Right lobe of liver (tissue), 6 donors: ENCODE measurements at regions not wholly inside any gene's neighbourhood (a gene's known extent, or its start where the extent isn't known, plus 50 kb on each side); places are given as distances from the start of the nearest gene placed in this dataset.

ENCODE experiments used
- ATAC-seq, 4 donors: fragments of 200-7000 bp; cut with Tn5 transposase; one replicate each; pipeline ENCODE4 v1.9.1; 2020; ENCODE audit warnings: mild to moderate bottlenecking in 4 of 4, moderate library complexity in 4 of 4
- DNase-seq, 3 donors: peaks; one replicate each; pipeline ENCODE4 v3.0.0-alpha.2; 2020
- H3K27ac ChIP-seq, 3 donors: fragments of 200-600 bp; one replicate each; pipeline ENCODE4 v1.8.0; 2022
- H3K27me3 ChIP-seq, 2 donors: fragments of 200-600 bp; one replicate each; pipeline ENCODE4 v1.8.0; 2022
- H3K36me3 ChIP-seq, 4 donors: fragments of 200-600 bp; sonication (generic) in 1 of 4; one replicate each; pipeline versions ENCODE4 v1.5.1 to v1.8.0; 2017 to 2022; ENCODE audit warnings: control low read depth in 1 of 4
- H3K4me1 ChIP-seq, 4 donors: fragments of 200-600 bp; sonication (generic) in 1 of 4; one replicate each; pipeline versions ENCODE4 v1.5.1 to v1.8.0; 2017 to 2022; ENCODE audit warnings: control low read depth in 1 of 4
- H3K4me3 ChIP-seq, 3 donors: fragments of 200-600 bp; one replicate each; pipeline ENCODE4 v1.8.0; 2022
- H3K9me3 ChIP-seq, 4 donors: fragments of 200-600 bp; sonication (generic) in 1 of 4; one replicate each; pipeline versions ENCODE4 v1.5.1 to v1.8.0; 2017 to 2022; ENCODE audit warnings: control low read depth in 1 of 4
- POLR2A ChIP-seq: fragments of 450-650 bp; IDR thresholded peaks from one replicate; pipeline ENCODE4 v1.6.1; 2017; ENCODE audit warnings: antibody characterized with exemption, mild to moderate bottlenecking
- WGBS: methylation state at CpG from one replicate; pipeline ENCODE4 v1.1.6; 2018; ENCODE audit warnings: low coverage, low lambda C conversion rate; ENCODE audit not compliant: insufficient coverage; ENCODE audit errors: missing lambda C conversion rate; 5-methylcytosine and 5-hydroxymethylcytosine counted together
- intact Hi-C, 2 donors: fragments of 100-400 bp; cut with DNase I; formaldehyde crosslinking; loops; one replicate each; pipeline versions ENCODE4 v1.11.2 to v1.14.1; 2022
- TF ChIP-seq, protein P1 (sequence below), 4 donors: fragments of 200-600 bp in 3 of 4; fragments of 450-650 bp in 1 of 4; IDR thresholded peaks; one replicate each; pipeline versions ENCODE4 v1.5.1 to v1.8.0; 2016 to 2022; ENCODE audit warnings: antibody characterized with exemption in 4 of 4, mild to moderate bottlenecking in 2 of 4
- donor health status: DM: no; HTN: yes; CAD: no.
- donor health status: DM: no; HTN: no; CAD: no.
- donor health status: DM: no; HTN: no; CAD: no.
- donor health status: DM: no; HTN: yes; CAD: no.
- donor health status: DM: no; HTN: yes; CAD: no.

DNA sequence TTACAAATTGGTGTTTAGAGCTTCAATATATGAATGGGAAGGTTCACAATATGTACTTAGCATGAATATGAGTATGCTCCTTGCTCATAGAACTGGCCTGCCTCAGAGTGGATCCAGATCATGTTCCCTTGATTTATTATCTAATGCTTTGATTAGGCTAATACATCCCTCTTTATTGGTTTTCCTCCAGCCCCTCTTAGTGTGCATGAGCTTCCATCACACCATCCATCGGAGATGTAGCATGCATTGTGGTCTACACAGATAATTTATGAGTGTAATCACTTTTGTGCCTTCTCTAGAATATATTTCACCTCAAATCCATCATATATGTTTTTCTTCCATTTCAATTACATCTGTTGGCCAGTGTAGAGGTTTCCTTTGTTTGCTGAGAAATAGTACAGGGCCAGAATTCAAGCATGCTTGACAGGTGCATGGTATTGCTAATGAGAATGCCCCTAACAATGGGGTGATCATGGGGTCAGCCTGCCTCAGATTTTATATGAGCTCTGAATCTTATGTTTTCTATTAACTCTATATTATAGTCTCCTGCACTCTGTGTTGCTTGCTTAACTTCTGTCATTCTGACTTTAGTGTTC is 786.4 kb upstream of the ARPP21 start:
- no peaks in the 10 kb centered on the region for H3K27me3 ChIP-seq
- intact Hi-C loops: no loop called here
- 80% methylated on average over 1 of the region's 1 CpG for WGBS

DNA sequence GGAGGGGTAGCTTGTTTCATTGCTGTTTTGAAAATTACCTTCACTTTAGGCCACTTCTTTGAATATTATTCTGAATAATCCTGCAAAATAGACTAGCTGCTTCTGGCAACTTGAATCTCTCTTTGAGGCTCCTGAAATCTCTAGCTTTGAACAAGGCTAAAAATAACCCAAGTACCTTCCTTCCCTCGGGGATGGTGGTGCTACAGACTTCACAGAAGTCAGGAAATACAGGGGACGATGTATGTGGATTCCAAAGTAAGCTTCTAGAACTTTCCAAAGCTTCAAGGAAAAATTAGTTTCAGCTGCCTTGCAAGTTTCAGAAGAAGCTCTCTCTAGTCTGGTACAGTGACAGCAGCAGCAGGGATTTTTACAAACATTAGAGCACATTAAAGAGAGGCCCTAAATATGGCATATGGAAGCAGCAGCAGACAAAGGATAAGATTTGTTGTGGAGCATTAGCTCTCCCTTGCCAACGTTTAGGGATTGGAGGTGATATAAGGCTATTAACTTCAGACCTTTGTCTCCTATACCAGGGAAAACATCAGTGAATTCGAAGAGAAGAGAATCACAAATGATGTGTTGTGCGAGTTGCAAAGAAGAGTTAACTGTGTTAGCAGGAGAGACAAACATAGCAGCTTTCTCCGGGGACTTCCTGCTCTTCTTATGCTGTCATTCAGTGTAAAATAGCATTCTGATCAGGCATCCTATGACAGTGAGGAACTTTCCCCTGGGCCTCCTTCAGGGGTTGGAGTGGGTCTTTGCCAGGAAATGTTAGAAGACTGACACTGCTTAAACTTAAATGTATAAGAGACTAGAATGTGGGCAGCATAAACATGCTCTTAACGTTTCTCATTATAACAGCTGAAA is 783.0 kb upstream of the ARPP21 start:
- DNase-seq (no peak), ATAC-seq (no peak)
- intact Hi-C loops: no loop called here
- Histone ChIP-seq H3K27ac (no peak overlapping the region), H3K27me3 (no peaks in the 10 kb centered on the region), H3K9me3 (no peaks in the 10 kb centered on the region), H3K4me1 (no peaks in the 10 kb centered on the region), H3K36me3 (no peaks in the 10 kb centered on the region), H3K4me3 (no peak overlapping the region)
- TF ChIP-seq, protein P1, sequence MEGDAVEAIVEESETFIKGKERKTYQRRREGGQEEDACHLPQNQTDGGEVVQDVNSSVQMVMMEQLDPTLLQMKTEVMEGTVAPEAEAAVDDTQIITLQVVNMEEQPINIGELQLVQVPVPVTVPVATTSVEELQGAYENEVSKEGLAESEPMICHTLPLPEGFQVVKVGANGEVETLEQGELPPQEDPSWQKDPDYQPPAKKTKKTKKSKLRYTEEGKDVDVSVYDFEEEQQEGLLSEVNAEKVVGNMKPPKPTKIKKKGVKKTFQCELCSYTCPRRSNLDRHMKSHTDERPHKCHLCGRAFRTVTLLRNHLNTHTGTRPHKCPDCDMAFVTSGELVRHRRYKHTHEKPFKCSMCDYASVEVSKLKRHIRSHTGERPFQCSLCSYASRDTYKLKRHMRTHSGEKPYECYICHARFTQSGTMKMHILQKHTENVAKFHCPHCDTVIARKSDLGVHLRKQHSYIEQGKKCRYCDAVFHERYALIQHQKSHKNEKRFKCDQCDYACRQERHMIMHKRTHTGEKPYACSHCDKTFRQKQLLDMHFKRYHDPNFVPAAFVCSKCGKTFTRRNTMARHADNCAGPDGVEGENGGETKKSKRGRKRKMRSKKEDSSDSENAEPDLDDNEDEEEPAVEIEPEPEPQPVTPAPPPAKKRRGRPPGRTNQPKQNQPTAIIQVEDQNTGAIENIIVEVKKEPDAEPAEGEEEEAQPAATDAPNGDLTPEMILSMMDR (IDR thresholded peaks at IDR 0.05): no peak
- TF ChIP-seq POLR2A: no peak
- 28% methylated on average over 7 of the region's 7 CpGs for WGBS

More for the DNA sequence above, 786.4 kb upstream of the ARPP21 start:
- Histone ChIP-seq H3K4me3 (no peak overlapping the region), H3K4me1 (no peaks in the 10 kb centered on the region), H3K27ac (no peak overlapping the region), H3K9me3 (no peaks in the 10 kb centered on the region), H3K36me3 (no peaks in the 10 kb centered on the region)
- no peak for TF ChIP-seq POLR2A
- TF ChIP-seq, protein P1 (IDR thresholded peaks at IDR 0.05): no peak
- ATAC-seq (no peak), DNase-seq (no peak)

- Histone ChIP-seq H3K9me3 (no peaks in the 10 kb centered on the region), H3K4me3 (no peak overlapping the region), H3K27ac (no peak overlapping the region), H3K4me1 (no peaks in the 10 kb centered on the region), H3K36me3 (no peaks in the 10 kb centered on the region), H3K27me3 (no peaks in the 10 kb centered on the region)
- ATAC-seq: no peak
- 44% methylated on average over 3 of the region's 3 CpGs for WGBS
- TF ChIP-seq, protein P1 (IDR thresholded peaks at IDR 0.05): no peak
- no peak for TF ChIP-seq POLR2A
- no peak for DNase-seq
- intact Hi-C loops: no loop called here
Observed at GRCh38 chr3:34858067-34858660, 781.2 kb upstream of the ARPP21 start.

DNA sequence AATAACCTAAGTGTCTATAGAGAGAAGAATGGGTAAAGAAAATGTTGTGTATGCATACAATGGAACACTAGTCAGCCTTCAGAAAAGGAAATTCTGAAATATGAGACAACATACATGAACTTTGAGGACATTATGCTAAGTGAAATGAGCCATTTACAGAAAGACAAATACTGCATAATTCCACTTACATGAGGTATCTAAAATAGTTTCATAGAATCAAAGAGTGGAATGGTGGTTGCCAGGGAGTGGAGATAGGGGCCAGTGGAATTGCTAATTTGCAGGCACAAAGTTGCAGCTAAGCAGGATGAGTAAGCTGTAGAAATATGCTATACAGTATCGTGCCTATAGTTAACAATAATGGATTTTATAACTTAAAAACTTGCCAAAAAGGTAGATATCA is 779.6 kb upstream of the ARPP21 start:
- DNase-seq (no peak), ATAC-seq (no peak)
- TF ChIP-seq, protein P1 (IDR thresholded peaks at IDR 0.05): no peak
- TF ChIP-seq POLR2A: no peak
- Histone ChIP-seq H3K36me3 (no peaks in the 10 kb centered on the region), H3K27me3 (no peaks in the 10 kb centered on the region), H3K27ac (no peak overlapping the region), H3K9me3 (no peaks in the 10 kb centered on the region), H3K4me1 (no peaks in the 10 kb centered on the region), H3K4me3 (no peak overlapping the region)
- WGBS: 40% methylated on average over 1 of the region's 1 CpG
- intact Hi-C loops: no loop called here
